ENCODE measurements at regions not wholly inside any gene's neighbourhood (a gene's known extent, or its start where the extent isn't known, plus 50 kb on each side); places are given as distances from the start of the nearest gene placed in this dataset.

DNA sequence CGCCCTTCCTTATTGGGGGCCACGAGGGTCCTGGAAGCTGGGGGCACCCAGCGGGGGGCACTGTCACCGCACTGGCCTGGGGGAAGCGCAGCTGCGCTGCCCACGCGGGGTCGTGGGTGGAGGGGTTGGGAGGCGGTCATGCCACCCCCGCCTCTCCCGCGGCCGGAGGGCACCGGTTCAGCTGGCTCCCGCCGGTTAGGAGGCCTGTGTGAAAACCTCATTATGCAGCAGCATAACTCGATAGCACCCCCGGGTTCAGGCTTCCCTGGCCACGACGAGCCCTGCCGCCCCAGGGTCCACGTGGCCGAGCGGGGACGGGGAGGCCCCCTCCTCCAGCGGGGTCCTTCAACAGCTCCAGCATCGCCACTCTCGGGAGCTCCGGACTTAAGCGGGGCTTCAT lies 91.2 kb upstream of the ERCC6L2 start:
- H4K5ac ChIP-seq (ENCODE audit: low read depth, low read length) = no peak overlapping the region
- DNase-seq (no peak), ATAC-seq (ENCODE audit: low read depth) (no peak)
- no peak overlapping the region for H3K4me2 ChIP-seq (ENCODE audit: low read depth, low read length)
- H3K27me3 ChIP-seq (ENCODE audit: control insufficient read depth, insufficient read depth, low read length) = peaks cover 17% of the 10 kb centered on the region
- H3K4me1 ChIP-seq (ENCODE audit: control insufficient read depth, insufficient read depth, low read length) = peaks cover 2% of the 10 kb centered on the region; the same call in 1 of the 2 replicates
- H2BK5ac ChIP-seq (ENCODE audit: low read depth, low read length, poor library complexity, severe bottlenecking) = no peak overlapping the region
- no peak overlapping the region for H3K4ac ChIP-seq (ENCODE audit: low read depth, low read length)
- H3K36me3 ChIP-seq (ENCODE audit: control insufficient read depth, insufficient read depth, low read length) = no peaks in the 10 kb centered on the region
- intact Hi-C loops (cut with micrococcal nuclease) (no loop called here), in situ Hi-C loops (cut with MboI; ENCODE audit: low sequenced_read_pairs) (no loop called here), dilution Hi-C loops (cut with HindIII; ENCODE audit: low sequenced_read_pairs, unreplicated experiment) (no loop called here)
- H3K9ac ChIP-seq (ENCODE audit: low read depth, low read length) = no peak overlapping the region
- H4K20me1 ChIP-seq (ENCODE audit: insufficient read depth, low read length) = no peaks in the 10 kb centered on the region
- WGBS, 2 experiments (ENCODE audit: extremely low coverage in 2 of 2, insufficient read length in 1 of 2) = 97% methylated on average over 10 of the region's 31 CpGs; no CpG with 5 or more reads in 1 of the 2 experiments
- no peaks in the 10 kb centered on the region for H3K9me3 ChIP-seq (ENCODE audit: control insufficient read depth, insufficient read depth, low read length)
- no peak overlapping the region; the same call in 1 of the 2 replicates for H3K18ac ChIP-seq (ENCODE audit: low read depth, low read length)
- no peak overlapping the region for H2BK15ac ChIP-seq (ENCODE audit: low read depth, low read length)
- ChIA-PET POLR2A (ENCODE audit: unreplicated experiment) (no interaction called here), CTCF (no interaction called here)
- H3K4me3 ChIP-seq (ENCODE audit: insufficient read depth, low read depth, low read length) = no peak overlapping the region
- H2AK9ac ChIP-seq (replicated peaks; ENCODE audit: low read depth, low read length, poor library complexity) = no peak overlapping the region
- no peak overlapping the region for H2BK120ac ChIP-seq (ENCODE audit: low read depth, low read length)
- H3K23ac ChIP-seq (ENCODE audit: low read depth, low read length) = no peak overlapping the region
- no peaks in the 10 kb centered on the region for H3K79me1 ChIP-seq (ENCODE audit: low read depth in 1 of 2, low read length in 2 of 2)
- H3K14ac ChIP-seq (replicated peaks; ENCODE audit: low read depth, low read length) = no peak overlapping the region
- H3K27ac ChIP-seq (ENCODE audit: insufficient read depth, low read length) = no peak overlapping the region
- H3K56ac ChIP-seq (ENCODE audit: extremely low read depth, insufficient read depth, low read length) = no peak overlapping the region
- no peak overlapping the region for H2BK20ac ChIP-seq (ENCODE audit: low read depth, low read length)
- TF ChIP-seq MAZ (IDR thresholded peaks at IDR 0.05; ENCODE audit: borderline replicate concordance, low read depth, low read length) = no peak
- no peak overlapping the region for H2AFZ ChIP-seq (replicated peaks; ENCODE audit: low read length, poor library complexity)
- no peak overlapping the region for H4K8ac ChIP-seq (ENCODE audit: low read depth in 2 of 2, low read length in 2 of 2)
- H4K91ac ChIP-seq (ENCODE audit: insufficient read depth, low read depth, low read length) = no peak overlapping the region
- no peaks in the 10 kb centered on the region for H3K9me1 ChIP-seq (ENCODE audit: insufficient read depth, low read length)
- H2AK5ac ChIP-seq (ENCODE audit: low read depth, low read length) = no peak overlapping the region
- no TSS peak for BruUV-seq (replicated peaks)
